ENCODE measurements at regions not wholly inside any gene's neighbourhood (a gene's known extent, or its start where the extent isn't known, plus 50 kb on each side); places are given as distances from the start of the nearest gene placed in this dataset.

DNA sequence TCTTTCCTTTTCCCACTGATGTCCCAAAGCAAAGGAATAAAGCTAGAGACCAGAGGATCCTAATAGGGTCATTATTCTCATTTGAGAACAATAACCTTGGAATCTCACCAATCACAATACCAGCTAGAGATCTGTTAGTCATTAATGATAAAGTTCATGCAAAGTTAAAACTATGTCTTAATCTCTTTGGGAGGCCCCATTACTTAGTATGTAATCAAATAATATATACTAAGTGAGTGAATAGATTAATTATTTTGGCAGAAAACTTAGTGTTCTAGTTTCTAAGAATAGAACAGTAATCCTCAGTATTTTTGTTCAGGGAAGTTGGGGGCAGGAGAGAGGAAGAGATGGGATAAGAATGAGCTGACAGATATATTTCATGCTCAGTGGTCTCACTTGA lies 227.2 kb downstream of the MTERF1 start:
- TF ChIP-seq GATA2 (IDR thresholded peaks at IDR 0.05; ENCODE audit: low read depth, low read length) (no peak), GATA3 (IDR thresholded peaks at IDR 0.05; ENCODE audit: low read depth, low read length) (no peak)

DNA sequence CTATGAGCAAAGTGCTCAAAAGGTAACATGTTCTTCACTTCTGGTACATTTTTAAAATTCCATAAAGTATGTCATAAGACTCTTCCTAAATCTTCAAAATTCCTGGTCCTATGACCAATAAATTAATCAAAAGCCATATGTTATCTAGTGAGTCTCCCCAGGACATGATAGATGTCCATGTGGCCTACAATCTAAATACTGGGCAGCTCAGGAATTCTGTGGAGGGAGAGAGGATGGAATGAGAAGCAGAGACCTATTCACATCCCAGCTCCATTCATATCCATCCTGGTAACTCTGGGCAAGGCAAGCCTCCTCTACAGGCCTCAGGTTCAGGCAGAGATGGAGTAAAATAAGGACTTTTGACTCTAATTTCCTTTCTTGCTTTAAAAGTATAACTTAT lies 224.8 kb downstream of the MTERF1 start:
- TF ChIP-seq GATA3 (IDR thresholded peaks at IDR 0.05; ENCODE audit: low read depth, low read length) (no peak), GATA2 (IDR thresholded peaks at IDR 0.05; ENCODE audit: low read depth, low read length) (no peak)

DNA sequence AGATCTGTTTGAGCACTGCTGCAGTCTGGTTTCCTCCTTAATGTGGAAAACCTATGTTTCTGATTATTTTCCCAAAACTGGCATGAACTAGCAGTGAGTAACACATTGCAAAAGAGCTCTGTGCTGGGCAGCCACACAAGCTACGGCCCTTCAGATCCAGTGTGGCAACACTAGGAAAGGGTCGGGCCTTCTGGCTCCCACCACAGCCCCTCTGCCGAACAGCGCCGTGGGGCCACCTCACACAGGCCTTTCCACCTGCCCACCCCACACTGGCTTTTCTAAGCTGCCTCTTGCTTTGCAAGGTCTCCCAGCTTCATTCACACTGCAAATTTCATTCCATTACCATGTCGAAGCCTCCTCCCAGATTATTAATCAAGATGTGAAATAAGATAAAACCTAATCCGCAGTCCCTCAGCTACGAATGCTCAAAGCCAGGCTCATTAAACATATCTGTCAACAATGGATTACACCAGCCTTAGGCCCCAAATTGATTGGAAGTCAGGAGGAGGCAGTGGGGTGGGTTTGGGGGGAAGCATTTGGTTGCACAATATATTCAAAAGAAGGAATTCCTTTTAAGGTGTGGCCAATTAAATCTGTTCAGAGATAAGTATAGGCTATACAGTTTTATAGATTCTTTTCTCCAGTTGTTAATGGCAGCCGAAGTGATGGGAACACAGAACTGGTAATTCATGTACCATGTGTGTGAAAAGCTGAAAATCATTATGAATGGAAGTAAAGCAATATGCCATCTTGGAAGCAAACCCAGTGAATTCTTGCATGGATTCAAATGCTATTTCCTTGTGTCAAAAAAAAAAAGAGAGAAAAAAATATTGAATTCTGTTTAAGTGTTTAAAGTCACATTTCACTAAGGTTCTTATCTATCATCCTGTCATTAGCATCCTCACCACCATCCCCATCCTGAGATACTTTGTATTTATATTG lies 223.7 kb downstream of the MTERF1 start:
- no peak for TF ChIP-seq GATA3 (IDR thresholded peaks at IDR 0.05; ENCODE audit: low read depth, low read length)
- TF ChIP-seq GATA2 (IDR thresholded peaks at IDR 0.05; ENCODE audit: low read depth, low read length), result no peak

- no peak for TF ChIP-seq GATA2 (IDR thresholded peaks at IDR 0.05; ENCODE audit: low read depth, low read length)
- TF ChIP-seq GATA3 (IDR thresholded peaks at IDR 0.05; ENCODE audit: low read depth, low read length), result no peak
These were observed 222.9 kb downstream of the MTERF1 start for GRCh38 chr7:91657483-91658071.

GRCh38 chr7:91659096-91659495 lies 221.4 kb downstream of the MTERF1 start:
- TF ChIP-seq GATA2 (IDR thresholded peaks at IDR 0.05; ENCODE audit: low read depth, low read length) (no peak), GATA3 (IDR thresholded peaks at IDR 0.05; ENCODE audit: low read depth, low read length) (no peak)

DNA sequence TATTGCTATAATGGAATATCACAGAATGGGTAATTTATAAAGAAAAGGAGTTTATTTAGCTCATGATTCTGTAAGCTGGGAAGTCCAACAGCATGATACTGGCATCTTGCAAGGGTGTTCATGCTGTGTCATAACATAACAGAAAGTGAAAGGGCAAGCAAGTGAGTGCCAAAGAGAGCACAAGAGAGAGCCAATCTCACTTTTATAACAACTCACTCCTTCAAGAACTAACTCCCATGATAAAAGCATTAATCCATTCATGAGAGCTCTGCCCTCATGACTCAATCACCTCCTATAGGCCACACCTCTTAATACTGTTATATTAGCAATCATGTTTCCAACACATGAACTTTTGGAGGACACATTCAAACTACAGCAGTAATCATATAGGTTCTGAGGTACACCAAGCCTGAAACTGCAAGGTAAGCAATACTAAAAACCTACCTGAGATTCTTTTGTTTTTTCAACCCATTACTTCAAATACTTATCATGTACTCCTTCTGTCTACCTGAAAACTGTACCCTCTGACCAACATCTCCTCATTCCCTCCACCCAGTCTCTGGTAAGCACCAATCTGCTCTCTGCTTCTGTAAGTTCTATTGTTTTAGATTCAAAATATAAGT lies 219.7 kb downstream of the MTERF1 start:
- no peak for TF ChIP-seq GATA3 (IDR thresholded peaks at IDR 0.05; ENCODE audit: low read depth, low read length)

- TF ChIP-seq GATA3 (IDR thresholded peaks at IDR 0.05; ENCODE audit: low read depth, low read length), result no peak
- TF ChIP-seq GATA2 (IDR thresholded peaks at IDR 0.05; ENCODE audit: low read depth, low read length), result no peak
These were observed 218.8 kb downstream of the MTERF1 start for GRCh38 chr7:91661727-91662126.

- no peak for TF ChIP-seq GATA2 (IDR thresholded peaks at IDR 0.05; ENCODE audit: low read depth, low read length)
- TF ChIP-seq GATA3 (IDR thresholded peaks at IDR 0.05; ENCODE audit: low read depth, low read length), result no peak
These were observed 212.3 kb downstream of the MTERF1 start for GRCh38 chr7:91668217-91668616.

GRCh38 chr7:91671245-91671644 lies 209.3 kb downstream of the MTERF1 start:
- TF ChIP-seq GATA2 (IDR thresholded peaks at IDR 0.05; ENCODE audit: low read depth, low read length) (no peak), GATA3 (IDR thresholded peaks at IDR 0.05; ENCODE audit: low read depth, low read length) (no peak)

GRCh38 chr7:91674470-91674869 lies 206.0 kb downstream of the MTERF1 start:
- TF ChIP-seq GATA2 (IDR thresholded peaks at IDR 0.05; ENCODE audit: low read depth, low read length) (no peak), GATA3 (IDR thresholded peaks at IDR 0.05; ENCODE audit: low read depth, low read length) (no peak)

GRCh38 chr7:91681718-91682117 lies 198.8 kb downstream of the MTERF1 start:
- TF ChIP-seq GATA2 (IDR thresholded peaks at IDR 0.05; ENCODE audit: low read depth, low read length) (no peak), GATA3 (IDR thresholded peaks at IDR 0.05; ENCODE audit: low read depth, low read length) (no peak)

- no peak for TF ChIP-seq GATA2 (IDR thresholded peaks at IDR 0.05; ENCODE audit: low read depth, low read length)
- no peak for TF ChIP-seq GATA3 (IDR thresholded peaks at IDR 0.05; ENCODE audit: low read depth, low read length)
These were observed 196.7 kb downstream of the MTERF1 start for GRCh38 chr7:91683823-91684222.

GRCh38 chr7:91685544-91685943 lies 195.0 kb downstream of the MTERF1 start:
- no peak for TF ChIP-seq GATA3 (IDR thresholded peaks at IDR 0.05; ENCODE audit: low read depth, low read length)
- no peak for TF ChIP-seq GATA2 (IDR thresholded peaks at IDR 0.05; ENCODE audit: low read depth, low read length)

GRCh38 chr7:91690541-91691070 lies 189.9 kb downstream of the MTERF1 start:
- no peak for TF ChIP-seq GATA3 (IDR thresholded peaks at IDR 0.05; ENCODE audit: low read depth, low read length)
- no peak for TF ChIP-seq GATA2 (IDR thresholded peaks at IDR 0.05; ENCODE audit: low read depth, low read length)
